GM23338 (cell line): ENCODE measurements at regions not wholly inside any gene's neighbourhood (a gene's known extent, or its start where the extent isn't known, plus 50 kb on each side); places are given as distances from the start of the nearest gene placed in this dataset. TPM values are rescaled to one million over a fixed set of nuclear protein-coding genes. Genes with fewer than 3 reads are reported as not detected.

ENCODE experiments used
- small RNA-seq: library from RNA; depleted of rRNA; stranded (forward); fragments of <200 nt; gene quantifications from one replicate; pipeline ENCODE3, GENCODE V24; 2014; ENCODE audit warnings: low replicate concordance

Small RNA genes in the stretch of these regions (small RNA-seq; reads per million reads assigned to genes)
- gene RN7SL352P, result not detected
